Upper lobe of right lung (tissue), 1 donor: ENCODE measurements at regions not wholly inside any gene's neighbourhood (a gene's known extent, or its start where the extent isn't known, plus 50 kb on each side); places are given as distances from the start of the nearest gene placed in this dataset.
"Not testable (repeated sequence)": the region's sequence is repeated elsewhere in the genome, so short reads cannot be mapped to it uniquely, and the experiment has no call there.

Experiments used
- ATAC-seq: fragments of 200-7000 bp; cut with Tn5 transposase; one replicate; pipeline ENCODE4 v1.9.1; 2020; ENCODE audit warnings: mild to moderate bottlenecking, moderate library complexity
- DNase-seq: peaks from one replicate; pipeline ENCODE4 v3.0.0-alpha.2; 2020
- H3K27ac ChIP-seq: fragments of 200-600 bp; one replicate; pipeline ENCODE4 v1.8.0; 2022
- H3K27me3 ChIP-seq: fragments of 200-600 bp; one replicate; pipeline ENCODE4 v1.8.0; 2022; ENCODE audit warnings: mild to moderate bottlenecking
- H3K36me3 ChIP-seq: fragments of 200-600 bp; one replicate; pipeline ENCODE4 v1.8.0; 2022
- H3K4me1 ChIP-seq: fragments of 200-600 bp; one replicate; pipeline ENCODE4 v1.8.0; 2022
- H3K4me3 ChIP-seq: fragments of 200-600 bp; one replicate; pipeline ENCODE4 v1.8.0; 2022; ENCODE audit warnings: mild to moderate bottlenecking
- H3K9me3 ChIP-seq: fragments of 200-600 bp; one replicate; pipeline ENCODE4 v1.8.0; 2022
- intact Hi-C: fragments of 100-400 bp; cut with DNase I; formaldehyde crosslinking; loops from one replicate; pipeline ENCODE4 v1.11.0; 2022
- donor health status: DM: no; HTN: yes; CAD: no; lungs with severe emphysema.

- H3K4me1 ChIP-seq, H3K27me3 ChIP-seq, DNase-seq, ATAC-seq, H3K27ac ChIP-seq, H3K36me3 ChIP-seq, H3K9me3 ChIP-seq, intact Hi-C loops, H3K4me3 ChIP-seq: not testable (repeated sequence)
Measured at GRCh38 chr9:42300124-42300523, 116.7 kb downstream of the SPATA31A6 start.

GRCh38 chr9:42306625-42307024 is 123.2 kb downstream of the SPATA31A6 start:
- H3K27ac ChIP-seq, H3K9me3 ChIP-seq, H3K36me3 ChIP-seq, H3K27me3 ChIP-seq, intact Hi-C loops, H3K4me1 ChIP-seq, ATAC-seq, H3K4me3 ChIP-seq, DNase-seq: not testable (repeated sequence)

- intact Hi-C loops, H3K4me3 ChIP-seq, H3K27me3 ChIP-seq, H3K9me3 ChIP-seq, ATAC-seq, H3K4me1 ChIP-seq, H3K36me3 ChIP-seq, DNase-seq, H3K27ac ChIP-seq: not testable (repeated sequence)
Measured at GRCh38 chr9:42307449-42307848, 124.0 kb downstream of the SPATA31A6 start.

- H3K36me3 ChIP-seq, DNase-seq, ATAC-seq, intact Hi-C loops, H3K27me3 ChIP-seq, H3K27ac ChIP-seq, H3K9me3 ChIP-seq, H3K4me1 ChIP-seq, H3K4me3 ChIP-seq: not testable (repeated sequence)
Measured at GRCh38 chr9:42310972-42311371, 127.5 kb downstream of the SPATA31A6 start.

GRCh38 chr9:42316026-42316425 is 132.6 kb downstream of the SPATA31A6 start:
- intact Hi-C loops, H3K27ac ChIP-seq, H3K27me3 ChIP-seq, ATAC-seq, H3K4me3 ChIP-seq, DNase-seq, H3K4me1 ChIP-seq, H3K9me3 ChIP-seq, H3K36me3 ChIP-seq: not testable (repeated sequence)

GRCh38 chr9:42317677-42318076 is 134.2 kb downstream of the SPATA31A6 start:
- H3K36me3 ChIP-seq, H3K4me3 ChIP-seq, H3K27ac ChIP-seq, H3K9me3 ChIP-seq, H3K27me3 ChIP-seq, H3K4me1 ChIP-seq, DNase-seq, intact Hi-C loops, ATAC-seq: not testable (repeated sequence)

GRCh38 chr9:42323084-42323809 is 139.8 kb downstream of the SPATA31A6 start:
- intact Hi-C loops, H3K9me3 ChIP-seq, H3K27ac ChIP-seq, H3K4me1 ChIP-seq, H3K36me3 ChIP-seq, H3K27me3 ChIP-seq, ATAC-seq, H3K4me3 ChIP-seq, DNase-seq: not testable (repeated sequence)

- H3K4me1 ChIP-seq, H3K27ac ChIP-seq, ATAC-seq, intact Hi-C loops, H3K36me3 ChIP-seq, DNase-seq, H3K4me3 ChIP-seq, H3K9me3 ChIP-seq, H3K27me3 ChIP-seq: not testable (repeated sequence)
Measured at GRCh38 chr9:42325142-42325541, 141.7 kb downstream of the SPATA31A6 start.

GRCh38 chr9:42325561-42325960 is 142.1 kb downstream of the SPATA31A6 start:
- H3K9me3 ChIP-seq, H3K27ac ChIP-seq, intact Hi-C loops, H3K36me3 ChIP-seq, ATAC-seq, H3K27me3 ChIP-seq, H3K4me1 ChIP-seq, H3K4me3 ChIP-seq, DNase-seq: not testable (repeated sequence)

GRCh38 chr9:42326482-42326881 is 143.0 kb downstream of the SPATA31A6 start:
- H3K4me3 ChIP-seq, intact Hi-C loops, H3K27me3 ChIP-seq, H3K36me3 ChIP-seq, ATAC-seq, DNase-seq, H3K9me3 ChIP-seq, H3K4me1 ChIP-seq, H3K27ac ChIP-seq: not testable (repeated sequence)

GRCh38 chr9:42335342-42335741 is 151.9 kb downstream of the SPATA31A6 start:
- intact Hi-C loops, H3K27ac ChIP-seq, ATAC-seq, DNase-seq, H3K4me3 ChIP-seq, H3K4me1 ChIP-seq, H3K36me3 ChIP-seq, H3K9me3 ChIP-seq, H3K27me3 ChIP-seq: not testable (repeated sequence)

GRCh38 chr9:42335984-42336657 is 152.7 kb downstream of the SPATA31A6 start:
- DNase-seq, H3K9me3 ChIP-seq, H3K36me3 ChIP-seq, H3K27me3 ChIP-seq, H3K4me1 ChIP-seq, H3K27ac ChIP-seq, ATAC-seq, intact Hi-C loops, H3K4me3 ChIP-seq: not testable (repeated sequence)

- ATAC-seq, H3K36me3 ChIP-seq, H3K27ac ChIP-seq, H3K4me3 ChIP-seq, H3K9me3 ChIP-seq, intact Hi-C loops, H3K4me1 ChIP-seq, DNase-seq, H3K27me3 ChIP-seq: not testable (repeated sequence)
Measured at GRCh38 chr9:42338275-42338674, 154.8 kb downstream of the SPATA31A6 start.

- not testable (repeated sequence) for H3K27ac ChIP-seq, H3K9me3 ChIP-seq
- ATAC-seq = peak; percentile 34
Measured at GRCh38 chr9:42339671-42340434, 156.4 kb downstream of the SPATA31A6 start.

More at GRCh38 chr9:42339671-42340434, 156.4 kb downstream of the SPATA31A6 start:
- H3K36me3 ChIP-seq, DNase-seq, H3K4me1 ChIP-seq, H3K4me3 ChIP-seq, H3K27me3 ChIP-seq, intact Hi-C loops: not testable (repeated sequence)
